HG03442 (cell line): ENCODE measurements at regions not wholly inside any gene's neighbourhood (a gene's known extent, or its start where the extent isn't known, plus 50 kb on each side); places are given as distances from the start of the nearest gene placed in this dataset.
"Not testable (repeated sequence)": the region's sequence is repeated elsewhere in the genome, so short reads cannot be mapped to it uniquely, and the experiment has no call there.

Experiments used
- ATAC-seq: cut with Tn5 transposase; IDR thresholded peaks from one replicate; pipeline ENCODE4 v1.9.1; 2021; ENCODE audit warnings: mild to moderate bottlenecking, moderate library complexity; ENCODE audit not compliant: unreplicated experiment

DNA sequence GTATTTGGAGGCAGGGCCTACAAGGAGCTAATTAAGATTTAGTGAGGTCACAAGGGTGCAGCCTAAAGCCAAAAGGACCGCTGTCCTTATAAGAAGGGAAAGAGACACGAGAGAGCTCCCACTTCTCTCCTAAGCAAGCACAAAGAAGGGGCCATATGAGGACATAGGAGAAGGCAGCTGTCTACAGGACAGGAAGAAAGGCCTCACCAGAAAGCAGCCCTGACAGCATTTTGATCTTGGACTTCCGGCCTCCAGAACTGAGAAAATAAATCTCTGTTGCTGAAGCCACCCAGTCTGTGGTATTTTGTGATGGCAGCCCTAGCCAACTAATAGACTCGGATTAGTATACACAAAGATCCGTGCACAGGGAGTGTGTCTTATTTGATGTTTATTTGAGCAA is 139.7 kb downstream of the B3GNT2 start:
- ATAC-seq, result no peak

DNA sequence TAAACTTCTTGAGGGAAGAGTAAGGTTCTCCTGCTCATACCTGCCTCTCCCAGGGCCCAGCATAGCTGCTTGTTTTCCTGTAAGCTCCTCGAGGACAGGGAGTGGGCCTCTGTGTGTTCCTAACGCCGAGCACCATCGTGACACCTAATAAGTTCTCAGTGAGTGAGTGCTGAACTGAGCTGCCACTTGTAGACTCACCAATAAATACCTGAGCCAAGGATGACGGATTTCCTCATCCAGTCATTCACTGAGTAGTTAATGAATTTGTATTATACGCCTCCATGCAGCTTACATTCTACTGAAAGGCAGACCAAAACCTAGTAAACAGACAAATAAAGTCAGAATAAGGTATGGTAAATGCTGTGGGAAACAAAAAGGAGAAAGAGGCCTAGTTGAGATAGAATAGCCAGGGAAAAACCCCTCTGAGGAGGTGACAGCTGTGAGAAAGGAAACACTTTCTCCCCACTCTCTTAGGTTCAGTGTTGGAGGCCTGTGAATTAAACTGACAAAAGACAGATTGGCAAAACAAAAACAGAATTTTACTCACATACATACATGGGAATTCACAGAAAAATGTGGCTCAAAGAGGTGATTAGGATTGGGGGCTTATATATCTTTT is 138.6 kb downstream of the B3GNT2 start:
- ATAC-seq, result peak; percentile 78

DNA sequence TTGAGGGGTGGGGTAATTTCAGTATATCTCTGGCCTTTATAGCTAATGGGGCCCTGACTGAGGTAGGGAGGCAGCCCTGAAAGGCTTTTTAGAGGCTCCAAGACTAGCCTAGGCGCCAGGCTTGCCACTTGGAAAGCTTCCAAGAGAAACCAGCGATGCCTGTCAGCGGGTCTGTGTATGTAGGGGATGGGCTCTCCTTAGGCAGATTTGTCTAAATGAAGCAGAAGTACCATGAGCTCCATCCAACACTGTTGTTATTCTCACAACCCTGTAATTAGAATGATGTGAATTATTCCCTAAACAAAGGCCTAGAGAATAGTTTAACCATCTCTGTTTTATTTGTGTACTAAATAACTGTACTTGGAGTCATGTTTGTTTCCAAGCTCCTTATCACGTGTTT is 138.1 kb downstream of the B3GNT2 start:
- no peak for ATAC-seq

DNA sequence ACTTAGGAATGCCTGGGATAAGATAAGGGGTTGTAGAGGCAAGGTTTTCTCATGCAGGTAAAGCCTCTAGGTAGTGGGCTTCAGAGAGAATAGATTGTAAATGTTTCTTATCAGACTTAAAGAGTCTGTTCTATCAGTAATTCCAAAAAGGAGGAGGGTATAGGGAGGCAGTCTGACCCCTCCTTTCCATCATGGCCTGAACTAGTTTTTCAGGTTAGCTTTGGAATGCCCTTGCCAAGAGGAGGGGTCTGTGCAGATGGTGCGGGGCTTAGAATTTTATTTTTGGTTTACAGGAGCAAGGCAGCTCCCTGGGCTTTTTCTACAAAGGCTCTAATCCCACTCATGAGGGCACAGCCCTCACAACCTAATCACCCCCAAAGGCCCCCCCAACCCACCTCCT is 135.0 kb downstream of the B3GNT2 start:
- ATAC-seq, result no peak

DNA sequence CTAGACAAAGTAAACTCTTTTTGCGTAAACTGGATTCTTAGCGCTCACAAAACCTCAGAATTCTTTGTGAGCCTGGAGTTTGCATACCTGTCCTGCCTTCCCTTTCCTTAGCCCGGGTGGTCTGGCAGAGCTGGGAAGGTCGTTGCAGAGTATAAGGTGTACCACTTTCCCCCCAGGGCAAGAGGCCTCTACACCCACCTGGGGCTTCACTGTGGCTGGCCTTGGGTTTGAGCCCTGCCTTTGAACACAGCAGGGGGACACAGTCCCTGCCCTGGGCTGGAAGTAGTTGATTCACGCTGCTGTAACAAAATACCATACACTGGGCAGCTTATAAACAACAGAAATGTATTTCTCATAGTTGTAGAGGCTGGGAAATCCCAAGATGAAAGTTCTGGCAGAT is 133.9 kb downstream of the B3GNT2 start:
- ATAC-seq, result no peak

DNA sequence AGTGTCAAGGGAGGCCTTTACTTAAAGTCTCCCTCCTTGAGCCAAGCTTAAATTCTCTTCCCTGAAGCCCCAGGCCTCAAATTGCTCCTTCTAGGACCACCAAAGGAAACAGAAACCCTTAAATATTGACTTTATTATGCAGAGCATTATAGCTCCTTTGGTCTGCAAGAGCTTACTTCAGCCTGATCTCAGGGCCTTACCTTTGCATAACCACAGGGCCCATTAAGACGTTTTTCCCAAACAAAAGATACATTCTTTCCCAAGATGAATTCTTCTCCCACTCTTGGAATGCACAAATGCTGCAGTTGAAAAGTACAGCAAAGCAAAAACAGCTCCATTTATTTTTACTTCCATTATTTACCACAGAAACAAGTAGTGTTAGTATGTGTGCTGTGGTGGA is 130.8 kb downstream of the B3GNT2 start:
- no peak for ATAC-seq

DNA sequence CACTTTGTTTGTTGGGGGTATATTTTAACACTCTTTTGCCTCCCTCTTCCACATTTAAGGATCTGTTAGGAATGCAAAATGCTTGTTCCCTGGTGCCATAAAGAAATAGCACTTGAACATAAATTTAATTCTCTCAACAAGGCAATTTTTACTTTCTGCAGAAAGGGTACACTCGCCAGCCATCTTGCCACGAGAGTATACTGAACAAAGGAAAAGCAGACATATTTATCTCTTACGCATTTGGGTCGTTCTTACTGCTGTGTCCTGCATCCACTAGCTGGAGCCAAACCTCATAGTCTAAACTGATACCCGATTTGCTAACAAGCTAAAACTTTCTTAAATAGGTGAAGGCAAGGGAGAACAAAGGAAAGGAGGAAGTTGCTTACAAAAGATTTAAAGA is 129.5 kb downstream of the B3GNT2 start:
- ATAC-seq, result no peak

DNA sequence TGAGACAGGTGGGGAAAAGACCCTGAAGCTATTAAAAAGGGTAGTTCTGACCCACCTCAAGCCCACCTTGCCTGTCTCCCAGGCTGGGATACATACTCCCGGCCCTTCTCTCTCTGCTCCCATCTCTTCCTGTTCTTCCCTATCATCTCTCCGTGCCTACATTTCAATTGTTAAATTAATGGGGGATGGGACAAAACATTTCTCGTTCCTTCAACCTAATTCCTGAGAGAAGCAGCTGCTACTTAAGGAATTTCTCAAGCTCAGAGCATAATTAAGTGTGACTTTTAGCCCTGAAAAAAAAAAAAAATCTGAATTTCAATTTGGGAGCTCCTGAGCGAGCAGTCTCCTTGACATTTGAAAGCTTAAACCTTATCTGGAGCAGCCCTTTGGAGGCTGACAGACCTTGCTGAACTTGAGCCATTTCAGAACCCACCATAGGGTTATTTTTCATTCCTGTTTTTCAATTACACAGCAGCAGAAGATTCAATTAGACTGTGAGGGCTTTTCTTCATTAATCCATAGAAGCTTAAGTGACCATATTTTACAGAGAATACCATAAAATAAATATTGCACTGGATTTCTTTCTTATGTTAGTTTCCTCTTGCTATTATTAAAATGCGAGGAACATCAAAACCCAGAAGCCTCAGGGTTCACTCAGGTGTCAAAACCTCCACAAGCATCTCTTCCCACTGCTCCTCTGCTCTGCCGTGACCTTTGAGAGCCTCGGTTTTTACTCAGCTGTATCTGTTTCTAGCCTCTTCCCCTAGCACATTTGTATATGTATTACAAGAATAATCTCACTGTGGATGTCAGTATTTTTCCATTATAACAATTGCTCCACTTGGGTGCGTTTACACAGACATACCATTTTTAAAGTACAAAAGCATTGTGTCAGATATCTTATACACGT is 125.7 kb downstream of the B3GNT2 start:
- peak; percentile 73 for ATAC-seq

DNA sequence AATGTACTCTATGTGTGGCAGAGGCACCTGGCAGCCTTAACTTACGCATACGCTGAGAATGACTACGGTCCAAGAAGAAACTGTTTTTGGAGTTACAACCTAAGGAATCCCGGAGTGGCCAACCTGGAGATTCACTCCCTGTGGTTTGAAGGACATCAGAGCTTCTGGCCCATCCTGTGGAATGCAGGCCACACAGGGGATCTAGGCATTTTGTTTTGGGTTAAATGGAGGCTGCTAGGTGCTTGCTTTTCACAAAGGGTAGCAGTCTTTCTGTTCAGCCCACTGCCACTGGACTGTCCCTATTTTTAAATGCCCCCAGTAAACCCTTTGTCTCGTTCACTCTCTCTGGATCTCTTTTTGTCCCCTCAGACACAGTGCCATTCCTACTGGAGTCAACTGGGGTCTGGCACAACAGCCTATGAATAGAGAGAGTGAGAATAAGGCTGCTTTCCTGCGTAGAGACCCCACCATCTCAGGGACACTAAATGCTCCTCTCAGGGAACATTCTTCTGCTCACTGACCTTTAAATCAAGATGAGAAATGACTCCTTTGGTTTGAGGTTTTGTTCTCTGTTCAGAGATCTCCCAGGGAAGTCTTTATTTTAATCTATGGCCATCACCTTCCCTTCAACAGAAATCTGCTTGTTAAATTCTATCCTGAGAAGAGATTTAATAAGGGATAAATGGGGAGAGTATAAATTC is 124.9 kb downstream of the B3GNT2 start:
- no peak for ATAC-seq

DNA sequence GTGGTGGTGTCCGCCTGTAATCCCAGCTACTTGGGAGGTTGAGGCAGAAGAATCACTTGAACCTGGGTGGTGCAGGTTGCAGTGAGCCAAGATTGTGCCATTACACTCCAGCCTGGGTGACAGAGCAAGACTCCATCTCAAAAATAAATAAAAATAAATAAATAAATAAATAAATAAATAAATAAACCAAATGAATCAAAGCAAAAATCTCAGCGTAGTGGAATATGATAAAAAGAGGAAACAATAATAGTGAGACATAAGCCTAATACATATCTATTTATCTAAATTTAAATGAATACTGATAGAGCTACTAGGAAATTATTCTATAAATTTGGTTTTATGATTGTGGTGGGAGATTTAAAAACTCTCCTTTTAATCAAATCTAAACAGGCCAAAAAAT is 124.2 kb downstream of the B3GNT2 start:
- ATAC-seq, result not testable (repeated sequence)

DNA sequence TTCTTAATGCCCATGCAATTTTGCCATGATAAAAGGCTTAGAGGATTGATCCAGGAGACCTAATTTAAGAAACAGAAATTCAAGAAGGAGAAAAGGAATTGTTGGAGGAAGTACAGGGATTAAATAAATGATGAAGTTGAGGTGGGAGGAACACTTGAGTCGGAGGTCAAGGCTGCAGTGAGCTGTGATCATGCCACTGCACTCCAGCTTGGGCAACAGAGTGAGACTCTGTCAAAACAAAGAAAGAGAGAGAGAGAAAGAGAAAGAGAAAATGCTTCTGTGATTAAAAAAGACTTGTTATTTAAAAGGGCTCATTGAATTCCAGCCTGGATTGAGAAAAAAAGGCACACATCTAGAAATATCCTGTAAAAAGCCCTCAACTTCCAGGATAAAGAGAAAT is 123.2 kb downstream of the B3GNT2 start:
- ATAC-seq, result no peak

DNA sequence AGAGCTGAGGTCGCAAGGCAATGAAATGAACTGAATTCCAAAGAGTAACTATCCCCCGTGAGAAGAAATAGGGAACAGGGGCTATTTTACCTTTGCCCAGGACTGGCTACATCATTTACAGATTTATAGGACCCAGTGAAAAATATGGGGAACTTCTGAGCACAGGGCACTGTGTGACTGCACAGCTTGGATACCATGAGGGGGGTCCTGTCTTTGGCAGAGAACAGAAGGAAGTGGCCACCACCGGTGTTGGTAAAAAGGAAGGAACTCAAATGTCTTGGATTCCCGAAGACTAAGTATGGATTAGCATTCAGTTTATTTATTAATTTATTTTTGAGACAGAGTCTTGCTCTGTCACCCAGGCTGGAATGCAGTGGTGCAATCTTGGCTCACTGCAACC is 119.6 kb downstream of the B3GNT2 start:
- no peak for ATAC-seq

DNA sequence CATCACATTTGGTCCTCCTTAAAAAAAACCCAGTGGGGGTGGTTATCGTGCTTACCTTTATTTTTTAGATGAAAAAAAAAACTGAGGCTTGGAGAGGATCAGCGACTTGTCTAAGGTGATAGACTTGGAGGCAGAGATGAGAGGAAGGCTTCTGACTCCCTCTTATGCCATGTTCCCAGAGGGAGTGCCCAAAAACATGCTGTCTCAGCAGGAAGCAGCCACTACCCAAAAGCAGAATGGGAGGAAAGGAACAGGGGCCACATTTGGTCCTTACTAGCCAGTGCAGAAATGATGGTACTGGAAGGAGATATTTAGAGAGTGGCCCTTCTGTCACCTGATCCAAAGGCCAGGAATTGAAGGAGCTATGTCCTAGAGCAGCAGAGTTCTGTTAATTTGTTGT is 118.4 kb downstream of the B3GNT2 start:
- ATAC-seq, result no peak

DNA sequence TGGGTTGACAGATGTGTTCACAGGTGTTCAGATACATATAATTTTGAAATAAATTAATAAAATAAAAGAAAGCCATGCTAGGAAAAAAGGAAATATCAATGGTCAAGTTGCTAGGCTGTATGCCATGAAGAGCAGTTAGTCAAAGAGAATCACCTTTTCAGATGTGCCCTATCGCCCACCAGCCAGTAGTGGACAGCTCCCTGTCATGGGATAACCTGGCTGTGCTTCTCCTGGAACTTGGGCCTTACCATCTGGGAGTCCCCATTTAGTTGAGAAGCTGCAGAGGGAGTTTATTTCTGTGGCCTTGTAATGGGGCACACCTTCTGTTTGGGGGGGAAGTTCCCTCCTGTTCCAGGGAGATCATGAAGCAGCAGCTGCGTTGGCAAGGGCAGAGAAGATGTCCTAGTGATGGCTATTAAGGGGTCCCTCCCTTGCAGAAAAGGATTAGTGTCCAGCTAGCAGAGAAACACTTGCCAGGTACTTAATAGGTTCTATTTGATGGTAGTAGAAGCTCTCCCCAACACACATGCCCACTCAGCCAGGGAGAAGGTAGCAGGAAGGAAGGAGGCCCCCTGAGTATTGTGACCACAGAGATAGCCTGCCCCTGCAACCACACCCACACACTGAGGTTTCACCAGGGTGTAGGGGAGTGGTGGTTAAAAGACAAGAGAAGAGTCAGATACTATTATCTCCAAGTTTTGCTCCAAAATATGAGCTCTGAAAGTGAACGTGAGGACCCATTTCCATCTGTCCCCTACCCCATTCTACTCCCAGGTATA is 117.7 kb downstream of the B3GNT2 start:
- ATAC-seq, result peak; percentile 71

DNA sequence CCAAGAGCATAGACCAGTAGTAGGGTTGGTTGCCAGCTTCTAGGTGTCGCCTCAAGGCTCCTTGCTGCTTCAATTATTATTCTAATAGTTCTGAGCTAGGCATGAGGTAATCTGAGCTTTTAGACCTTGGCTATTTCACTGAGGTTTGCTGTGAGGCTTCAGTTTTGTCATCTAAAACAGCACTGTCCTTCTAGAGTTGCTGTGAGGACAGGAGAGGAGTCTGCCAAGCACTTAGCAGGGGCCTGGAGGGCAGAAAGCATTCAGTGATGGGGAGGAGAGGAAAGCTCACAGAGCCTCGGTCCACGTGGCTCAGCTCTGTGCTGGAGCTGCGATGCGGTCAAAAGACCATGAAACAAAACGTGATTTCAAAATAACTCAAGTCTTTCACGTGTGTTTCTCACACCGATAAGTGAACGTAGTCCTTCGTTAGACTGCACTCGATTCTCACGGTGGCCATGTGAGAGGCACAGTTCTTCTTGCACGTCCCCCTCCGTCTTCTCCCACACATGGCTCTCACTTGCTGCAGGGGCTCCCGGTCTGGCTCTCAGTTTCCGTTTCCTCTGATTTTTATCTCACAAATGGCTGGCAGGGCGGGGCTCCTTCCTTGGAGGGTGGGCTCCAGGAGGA is 113.7 kb downstream of the B3GNT2 start:
- ATAC-seq, result peak; percentile 51

DNA sequence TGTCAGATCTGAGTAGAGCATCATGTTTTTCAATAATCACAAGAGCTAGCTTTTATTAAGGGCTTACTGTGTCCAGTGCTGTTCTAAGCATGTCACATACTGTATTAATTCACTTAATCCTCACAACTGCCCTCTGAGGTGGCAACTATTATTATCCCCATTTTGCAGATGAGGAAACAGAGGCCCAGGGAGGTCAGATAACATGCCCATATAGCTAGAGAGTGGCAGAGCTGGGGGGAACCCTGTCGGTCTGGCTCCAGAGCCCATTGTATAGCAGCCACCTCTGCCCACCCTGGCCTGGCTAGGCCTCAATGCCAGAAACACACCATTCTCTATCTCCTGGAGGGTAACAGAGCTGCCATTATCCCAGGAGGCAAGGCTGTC is 113.2 kb downstream of the B3GNT2 start:
- no peak for ATAC-seq

DNA sequence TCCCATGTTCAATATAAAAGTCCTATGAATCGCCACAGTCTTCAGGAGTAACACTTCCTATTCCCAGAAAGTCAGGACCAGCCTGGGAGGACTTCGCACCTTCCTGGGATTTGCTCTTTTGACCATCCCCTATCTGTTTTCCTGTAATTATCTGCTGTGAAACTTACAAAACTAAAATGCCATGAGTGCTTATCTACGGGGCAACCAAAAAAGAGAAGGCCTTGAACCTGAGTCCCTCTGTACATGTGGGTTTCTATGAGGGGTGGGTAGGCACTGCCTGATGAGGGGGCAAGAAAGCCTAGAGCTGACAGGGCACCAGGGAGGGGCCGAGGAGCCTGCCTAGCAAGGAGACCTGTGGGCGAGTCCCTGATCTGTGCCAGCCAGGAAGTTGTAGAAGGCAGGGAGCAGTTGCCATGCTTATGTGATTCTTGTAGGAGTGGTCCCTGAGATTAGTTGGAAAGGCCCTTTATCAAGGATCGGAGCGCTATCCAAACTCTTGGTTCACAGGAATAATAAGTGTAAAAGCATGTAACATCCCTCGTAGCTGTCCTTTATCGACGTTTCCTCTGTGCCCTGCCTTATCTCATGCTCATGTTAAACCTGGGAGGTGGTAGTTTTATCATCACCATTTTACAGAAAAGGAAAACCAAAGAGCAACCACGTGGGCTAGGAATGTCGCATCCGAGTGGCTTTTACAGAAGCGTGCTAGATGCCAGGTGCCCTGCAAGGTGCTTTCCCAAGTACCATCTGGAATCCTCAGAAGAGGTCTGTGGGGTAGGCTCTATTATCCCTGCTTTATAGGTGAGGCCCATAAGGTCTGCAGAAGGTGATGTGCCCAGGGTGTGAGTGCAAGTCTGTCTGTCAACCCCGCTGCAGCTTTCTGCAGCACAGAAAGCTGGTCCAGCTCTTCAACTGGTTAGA is 111.8 kb downstream of the B3GNT2 start:
- no peak for ATAC-seq

DNA sequence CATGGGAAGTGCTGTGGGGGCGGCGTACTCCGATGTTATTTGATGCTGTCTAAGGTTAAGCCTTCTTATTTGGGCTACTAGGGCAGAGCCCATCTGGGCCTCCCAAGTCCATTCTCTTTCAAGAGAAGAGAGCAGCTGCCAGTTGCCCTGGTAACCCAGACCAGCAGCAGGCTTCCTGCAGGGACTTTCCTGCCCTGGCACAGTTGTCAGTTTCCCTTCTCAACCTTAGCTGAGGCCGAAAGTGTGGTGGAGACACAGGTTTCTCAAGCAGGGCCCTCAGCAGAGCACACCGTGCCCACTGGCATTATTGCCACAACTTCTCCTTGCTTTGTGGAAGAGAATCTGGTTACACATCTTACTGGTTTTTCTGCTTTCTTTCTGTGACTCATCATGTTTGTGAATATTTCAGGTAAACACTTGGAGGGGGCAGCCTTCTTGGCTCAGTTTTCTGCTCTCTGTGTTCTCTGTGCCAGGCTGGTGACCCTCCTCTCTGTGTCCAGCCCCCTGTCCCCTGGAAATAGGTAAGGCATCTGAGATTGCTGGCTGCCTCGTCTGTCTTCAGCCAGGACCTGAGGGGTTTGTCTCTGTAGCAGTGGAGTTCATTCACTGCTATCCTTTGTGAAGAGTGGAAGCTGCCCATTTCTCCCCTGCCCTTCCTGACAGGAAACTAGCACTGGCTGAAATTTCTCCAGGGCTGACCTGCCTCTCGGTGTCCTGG is 111.0 kb downstream of the B3GNT2 start:
- peak; percentile 27 for ATAC-seq
